Common myeloid progenitor, CD34-positive (primary cell): ENCODE measurements at regions not wholly inside any gene's neighbourhood (a gene's known extent, or its start where the extent isn't known, plus 50 kb on each side); places are given as distances from the start of the nearest gene placed in this dataset.

Experiments
- CTCF ChIA-PET: fragments of 350-600 bp; sonication (Branson Sonifier 250); formaldehyde crosslinking; loops from one replicate; lab custom pipeline; 2021; ENCODE audit warnings: antibody characterized with exemption; lab: Charles Lee
- POLR2A ChIA-PET: fragments of 350-600 bp; sonication (Branson Sonifier 250); formaldehyde crosslinking; loops from one replicate; lab custom pipeline; 2021; ENCODE audit warnings: antibody characterized with exemption; lab: Charles Lee
- DNase-seq, 3 donors: peaks; one replicate each; pipeline versions ENCODE4 v3.0.0 to v3.0.0-alpha.2; 2013
- H3K27ac ChIP-seq, 2 experiments: 1 replicate in 1 of 2; 2 replicates in 1 of 2; pipeline ENCODE4 v1.7.0; 2013; ENCODE audit warnings: inconsistent platforms in 2 of 2, low read length in 2 of 2, mild to moderate bottlenecking in 2 of 2, low read depth in 1 of 2, moderate library complexity in 1 of 2; ENCODE audit not compliant: severe bottlenecking in 2 of 2, insufficient read depth in 1 of 2, poor library complexity in 1 of 2
- H3K27me3 ChIP-seq, 5 experiments: replicated peaks in 2 of 5; 1 replicate in 3 of 5; 2 replicates in 2 of 5; pipeline versions ENCODE4 v1.6.1 to v1.7.0; 2013; ENCODE audit warnings: low read length in 4 of 5, mild to moderate bottlenecking in 2 of 5, moderate library complexity in 2 of 5, inconsistent platforms in 1 of 5; ENCODE audit not compliant: insufficient read depth in 5 of 5, control insufficient read depth in 4 of 5
- H3K36me3 ChIP-seq, 4 experiments: 1 replicate in 2 of 4; 2 replicates in 2 of 4; pipeline versions ENCODE4 v1.6.1 to v1.7.0; 2013; ENCODE audit warnings: low read length in 3 of 4, control low read depth in 1 of 4, mild to moderate bottlenecking in 1 of 4; ENCODE audit not compliant: control insufficient read depth in 4 of 4, insufficient read depth in 4 of 4
- H3K4me1 ChIP-seq, 4 experiments: 1 replicate in 3 of 4; 2 replicates in 1 of 4; pipeline versions ENCODE4 v1.6.1 to v1.7.1; 2013; ENCODE audit warnings: low read length in 3 of 4, mild to moderate bottlenecking in 3 of 4, control low read depth in 1 of 4, inconsistent platforms in 1 of 4, moderate library complexity in 1 of 4; ENCODE audit not compliant: control insufficient read depth in 4 of 4, insufficient read depth in 4 of 4; ENCODE audit errors: control extremely low read depth in 1 of 4
- H3K4me3 ChIP-seq, 7 experiments: 1 replicate in 4 of 7; 2 replicates in 3 of 7; pipeline versions ENCODE4 v1.5.1 to v1.7.0; 2013; ENCODE audit warnings: mild to moderate bottlenecking in 7 of 7, low read length in 6 of 7, moderate library complexity in 6 of 7, inconsistent platforms in 2 of 7, low read depth in 2 of 7, control low read depth in 1 of 7; ENCODE audit not compliant: insufficient read depth in 4 of 7, control insufficient read depth in 1 of 7; ENCODE audit errors: extremely low read depth in 1 of 7
- H3K9me3 ChIP-seq, 5 experiments: 1 replicate in 4 of 5; 2 replicates in 1 of 5; pipeline versions ENCODE4 v1.6.1 to v1.7.1; 2013; ENCODE audit warnings: low read length in 4 of 5, mild to moderate bottlenecking in 2 of 5, inconsistent platforms in 1 of 5, low read depth in 1 of 5, moderate library complexity in 1 of 5; ENCODE audit not compliant: control insufficient read depth in 4 of 5, insufficient read depth in 2 of 5; ENCODE audit errors: control extremely low read depth in 1 of 5
- WGBS: methylation state at CpG from one replicate; pipeline ENCODE4 v1.1.5; 2013; ENCODE audit not compliant: insufficient coverage; 5-methylcytosine and 5-hydroxymethylcytosine counted together

DNA sequence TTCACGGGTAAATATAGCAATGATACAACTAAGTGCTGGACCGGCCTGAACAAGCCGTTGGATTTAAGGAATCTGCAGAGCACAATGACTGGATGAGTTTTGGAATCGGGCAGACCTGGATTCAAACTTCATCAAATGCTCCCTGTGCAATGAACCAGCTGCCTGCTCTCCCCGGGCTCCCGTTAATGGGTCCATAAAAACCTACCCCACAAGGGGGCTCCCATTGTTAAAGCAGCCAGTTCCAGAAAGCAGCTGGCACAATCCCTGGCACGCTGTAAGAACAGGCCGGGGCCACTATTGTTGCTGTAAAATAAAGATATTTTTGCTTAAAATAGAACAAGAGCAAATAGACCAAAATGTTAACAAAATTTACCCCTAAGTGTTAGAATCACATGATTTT, 131.9 kb downstream of the C16orf95 start:
- Histone ChIP-seq H3K4me3 (no peak overlapping the region), H3K27ac (no peak overlapping the region), H3K27me3 (no peaks in the 10 kb centered on the region), H3K36me3 (no peaks in the 10 kb centered on the region), H3K9me3 (peaks cover 0 to 8% (median 5%) of the 10 kb centered on the region in 5 experiments), H3K4me1 (peaks cover 0 to 7% (median 0%) of the 10 kb centered on the region in 4 experiments)
- WGBS: 98% methylated on average over 4 of the region's 8 CpGs
- ChIA-PET CTCF (interaction anchor here (0.6 to 1.2 kb wide), 5 partner anchors 18 to 108 kb away, joined by 3 to 5 read pairs (median 4); no protein-coding TSS in a partner anchor), POLR2A (no interaction called here)
- no peak for DNase-seq

DNA sequence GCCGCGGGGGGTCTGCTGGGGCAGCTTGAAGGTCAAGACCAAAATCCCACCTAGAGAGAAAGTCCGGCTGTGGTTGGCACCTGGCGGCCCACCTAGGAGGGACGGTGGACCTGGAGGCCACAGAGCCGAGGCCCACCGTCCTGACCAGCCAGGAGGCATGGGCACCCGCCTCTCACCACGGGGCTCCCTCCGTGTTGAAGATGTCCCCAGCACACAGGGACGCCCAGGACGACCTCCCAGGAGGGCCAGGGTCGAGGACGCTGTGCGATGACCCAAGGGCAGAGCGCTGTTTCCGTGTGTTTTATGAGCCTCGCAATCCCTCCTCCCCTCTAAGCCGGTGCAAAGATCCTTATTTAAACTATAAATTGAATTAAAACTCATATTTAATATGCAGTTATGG, 131.2 kb downstream of the C16orf95 start:
- no peaks in the 10 kb centered on the region for H3K36me3 ChIP-seq
- H3K27me3 ChIP-seq: no peaks in the 10 kb centered on the region
- ChIA-PET POLR2A (no interaction called here), CTCF (interaction anchor here (0.6 kb wide), 1 partner anchor 86 kb away, joined by 5 read pairs; no protein-coding TSS in a partner anchor)
- peaks cover 0 to 12% (median 6%) of the 10 kb centered on the region in 5 experiments for H3K9me3 ChIP-seq
- WGBS: 96% methylated on average over 7 of the region's 19 CpGs
- no peak overlapping the region for H3K4me3 ChIP-seq
- H3K4me1 ChIP-seq: peaks cover 0 to under 1% (median 0%) of the 10 kb centered on the region in 4 experiments
- DNase-seq: no peak
- no peak overlapping the region for H3K27ac ChIP-seq

DNA sequence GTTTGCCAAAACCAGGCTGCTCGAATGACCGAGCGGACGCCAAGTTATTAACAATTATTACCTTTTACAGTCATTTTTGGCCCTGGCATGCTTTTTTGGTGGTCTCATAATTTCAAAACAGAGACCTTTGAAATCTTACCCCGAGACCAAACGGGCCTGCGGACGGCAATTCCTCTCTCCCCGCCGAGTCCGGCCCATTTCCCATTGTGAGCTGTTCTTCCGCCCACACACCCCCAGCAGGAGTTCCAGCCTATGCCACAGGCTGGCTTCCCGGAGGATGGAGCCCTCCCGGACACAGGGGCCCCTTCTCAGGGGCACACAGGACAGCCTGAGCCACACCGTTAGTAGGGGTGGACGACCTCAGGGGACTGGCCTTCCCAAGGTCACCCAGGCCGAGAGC, 130.7 kb downstream of the C16orf95 start:
- no peak for DNase-seq
- WGBS: 98% methylated on average over 17 of the region's 17 CpGs
- ChIA-PET POLR2A (no interaction called here), CTCF (no interaction called here)
- Histone ChIP-seq H3K36me3 (no peaks in the 10 kb centered on the region), H3K9me3 (peaks cover 0 to 12% (median 6%) of the 10 kb centered on the region in 5 experiments), H3K27me3 (no peaks in the 10 kb centered on the region), H3K27ac (no peak overlapping the region), H3K4me3 (no peak overlapping the region), H3K4me1 (no peaks in the 10 kb centered on the region)

DNA sequence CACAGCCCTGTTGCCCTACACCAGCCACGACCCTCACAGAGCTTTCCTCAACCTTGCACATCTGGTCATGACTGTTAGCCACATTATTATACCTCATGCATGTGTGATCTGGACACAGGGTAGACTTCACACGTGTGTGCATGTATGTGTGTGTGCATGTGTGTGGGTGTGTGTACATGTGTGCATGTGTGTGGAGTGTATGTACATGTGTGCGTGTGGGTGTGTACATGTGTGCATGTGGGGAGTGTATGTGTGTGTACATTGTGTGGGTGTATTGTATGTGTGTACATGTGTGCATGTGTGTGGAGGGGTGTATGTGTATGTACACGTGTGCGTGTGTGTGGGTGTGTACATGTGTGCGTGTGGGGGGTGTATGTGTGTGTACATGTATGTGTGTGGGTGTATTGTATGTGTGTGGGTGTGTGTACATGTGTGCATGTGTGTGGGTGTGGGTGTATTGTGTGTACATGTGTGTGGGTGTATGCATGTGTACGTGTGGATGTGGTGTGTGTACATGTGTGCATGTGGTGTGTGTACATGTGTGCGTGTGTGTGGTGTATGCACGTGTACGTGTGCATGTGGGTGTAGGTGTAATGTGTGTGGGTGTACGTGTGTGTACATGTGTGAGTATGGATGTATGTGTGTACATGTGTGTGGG, 130.2 kb downstream of the C16orf95 start:
- ChIA-PET POLR2A (no interaction called here), CTCF (no interaction called here)
- DNase-seq: no peak
- Histone ChIP-seq H3K9me3 (peaks cover 0 to 12% (median 6%) of the 10 kb centered on the region in 5 experiments), H3K4me1 (no peaks in the 10 kb centered on the region), H3K27ac (no peak overlapping the region), H3K36me3 (no peaks in the 10 kb centered on the region), H3K4me3 (no peak overlapping the region), H3K27me3 (no peaks in the 10 kb centered on the region)
- WGBS: 80% methylated on average over 10 of the region's 11 CpGs

DNA sequence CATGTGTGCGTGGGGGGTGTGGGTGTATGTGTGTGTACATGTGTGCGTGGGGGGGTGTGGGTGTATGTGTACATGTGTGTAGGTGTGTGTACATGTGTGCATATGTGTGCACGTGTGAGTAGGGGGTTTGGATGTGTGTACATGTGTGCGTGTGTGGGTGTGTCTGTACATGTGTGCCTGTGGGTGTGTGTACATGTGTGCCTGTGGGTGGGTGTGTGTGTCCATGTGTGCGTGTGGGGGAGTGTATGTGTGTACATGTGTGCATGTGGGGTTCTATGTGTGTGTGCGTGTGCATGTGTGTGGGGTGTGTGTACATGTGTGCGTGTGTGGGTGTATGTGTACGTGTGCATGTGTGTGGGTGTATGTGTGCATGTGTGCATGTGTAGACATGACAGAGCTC, 129.1 kb downstream of the C16orf95 start:
- ChIA-PET CTCF (interaction anchor here (2.5 kb wide), 1 partner anchor 14 kb away, joined by 13 read pairs; no protein-coding TSS in a partner anchor), POLR2A (no interaction called here)
- Histone ChIP-seq H3K4me1 (no peaks in the 10 kb centered on the region), H3K27me3 (no peaks in the 10 kb centered on the region), H3K27ac (no peak overlapping the region), H3K9me3 (peaks cover 0 to 12% (median 6%) of the 10 kb centered on the region in 5 experiments), H3K4me3 (no peak overlapping the region), H3K36me3 (no peaks in the 10 kb centered on the region)
- WGBS: 93% methylated on average over 3 of the region's 8 CpGs
- no peak for DNase-seq

DNA sequence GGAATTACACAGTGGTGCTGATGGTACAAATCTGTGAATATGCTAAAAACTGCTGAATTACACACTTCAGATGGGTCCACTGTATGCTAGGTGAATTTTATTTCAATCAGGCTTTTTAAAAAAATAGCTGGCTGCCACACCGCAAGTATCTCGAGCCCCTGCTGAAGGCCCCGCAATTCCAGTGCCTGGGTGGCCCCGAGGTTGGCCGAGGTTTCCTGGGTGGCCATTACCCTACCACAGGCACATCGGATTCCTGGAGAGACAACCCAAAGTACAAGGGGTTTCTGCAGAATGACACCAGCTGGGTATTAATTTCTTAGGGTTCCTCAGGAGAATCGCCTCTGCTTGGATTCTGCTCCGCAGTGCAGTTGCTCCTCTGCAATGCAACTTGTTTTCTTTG, 127.8 kb downstream of the C16orf95 start:
- H3K27me3 ChIP-seq: no peaks in the 10 kb centered on the region
- H3K4me1 ChIP-seq: no peaks in the 10 kb centered on the region
- CTCF ChIA-PET: interaction anchor here (2.5 kb wide), 1 partner anchor 12 kb away, joined by 13 read pairs; no protein-coding TSS in a partner anchor
- H3K9me3 ChIP-seq: peaks cover 0 to 12% (median 6%) of the 10 kb centered on the region in 5 experiments
- H3K27ac ChIP-seq: no peak overlapping the region
- H3K36me3 ChIP-seq: no peaks in the 10 kb centered on the region
- WGBS: 97% methylated on average over 8 of the region's 8 CpGs
- DNase-seq: no peak
- POLR2A ChIA-PET: no interaction called here
- H3K4me3 ChIP-seq: no peak overlapping the region
